Psoas muscle (tissue), 7 donors: ENCODE measurements at regions not wholly inside any gene's neighbourhood (a gene's known extent, or its start where the extent isn't known, plus 50 kb on each side); places are given as distances from the start of the nearest gene placed in this dataset.
"Not testable (repeated sequence)": the region's sequence is repeated elsewhere in the genome, so short reads cannot be mapped to it uniquely, and the experiment has no call there.

Source experiments
- ATAC-seq, 4 donors: fragments of 200-7000 bp; cut with Tn5 transposase; one replicate each; pipeline ENCODE4 v1.9.1; 2020; ENCODE audit warnings: moderate library complexity in 3 of 4, mild to moderate bottlenecking in 2 of 4
- DNase-seq, 2 donors: peaks; one replicate each; pipeline ENCODE4 v3.0.0-alpha.2; 2020
- H3K27ac ChIP-seq: fragments of 200-600 bp; one replicate; pipeline ENCODE4 v1.8.0; 2022
- H3K27me3 ChIP-seq, 3 donors: fragments of 200-600 bp in 1 of 3; one replicate each; pipeline versions ENCODE4 v1.6.1 to v1.8.0; 2013 to 2022; ENCODE audit warnings: low read length in 2 of 3, mild to moderate bottlenecking in 2 of 3, moderate library complexity in 1 of 3; ENCODE audit not compliant: insufficient read depth in 3 of 3
- H3K36me3 ChIP-seq, 2 donors: fragments of 200-600 bp in 1 of 2; one replicate each; pipeline versions ENCODE4 v1.6.1 to v1.8.0; 2013 to 2022; ENCODE audit warnings: low read depth in 1 of 2, mild to moderate bottlenecking in 1 of 2, moderate library complexity in 1 of 2; ENCODE audit not compliant: insufficient read depth in 1 of 2
- H3K4me1 ChIP-seq: fragments of 200-600 bp; one replicate; pipeline ENCODE4 v1.8.0; 2022
- H3K4me3 ChIP-seq: fragments of 200-600 bp; one replicate; pipeline ENCODE4 v1.8.0; 2022; ENCODE audit warnings: mild to moderate bottlenecking
- H3K9me3 ChIP-seq: fragments of 200-600 bp; one replicate; pipeline ENCODE4 v1.8.0; 2022
- CTCF ChIP-seq: fragments of 200-600 bp; IDR thresholded peaks from one replicate; pipeline ENCODE4 v1.8.0; 2022; ENCODE audit warnings: antibody characterized with exemption
- WGBS, 3 donors: extraction: QIAGEN DNeasy Blood & Tissue Kit; methylation state at CpG; one replicate each; pipeline versions ENCODE4 v1.1.6 to v1.1.7; 2013; 5-methylcytosine and 5-hydroxymethylcytosine counted together
- intact Hi-C, 2 donors: fragments of 100-400 bp; cut with DNase I; formaldehyde crosslinking; loops; one replicate each; pipeline versions ENCODE4 v1.11.0 to v1.14.2; 2022
- donor health status: healthy with polysubstance abuse.
- donor health status: DM: no; HTN: no; CAD: no; lungs with moderate emphysema.
- donor health status: Bipolar disorder and iron deficiency.
- donor health status: healthy.
- donor health status: DM: yes; HTN: yes; CAD: no.
- donor health status: DM: no; HTN: no; CAD: no.
- donor health status: DM: yes; HTN: yes; CAD: no.

GRCh38 chr2:184993746-184994145 is 395.4 kb downstream of the ZNF804A start:
- Histone ChIP-seq H3K27ac (no peak overlapping the region), H3K4me3 (no peak overlapping the region), H3K27me3 (no peaks in the 10 kb centered on the region), H3K4me1 (no peaks in the 10 kb centered on the region), H3K9me3 (no peaks in the 10 kb centered on the region), H3K36me3 (no peaks in the 10 kb centered on the region)
- intact Hi-C loops = no loop called here
- DNase-seq = no peak
- WGBS, 3 donors = 56 to 57% (median 57%) methylated on average over 2 of the region's 2 CpGs
- no peak for ATAC-seq
- TF ChIP-seq CTCF = no peak

GRCh38 chr2:185006481-185006880 is 408.2 kb downstream of the ZNF804A start:
- Histone ChIP-seq H3K9me3 (no peaks in the 10 kb centered on the region), H3K4me1 (no peaks in the 10 kb centered on the region), H3K27ac (no peak overlapping the region), H3K27me3 (no peaks in the 10 kb centered on the region), H3K4me3 (no peak overlapping the region), H3K36me3 (no peaks in the 10 kb centered on the region)
- DNase-seq (no peak), ATAC-seq (no peak)
- no peak for TF ChIP-seq CTCF
- WGBS, 3 donors = 52 to 62% (median 60%) methylated on average over 4 of the region's 4 CpGs
- intact Hi-C loops = no loop called here

- no peak for TF ChIP-seq CTCF
- intact Hi-C loops = no loop called here
- Histone ChIP-seq H3K9me3 (peaks cover 10% of the 10 kb centered on the region), H3K27me3 (no peaks in the 10 kb centered on the region), H3K4me1 (no peaks in the 10 kb centered on the region), H3K27ac (no peak overlapping the region), H3K36me3 (no peaks in the 10 kb centered on the region), H3K4me3 (no peak overlapping the region)
- WGBS, 3 donors = 94 to 96% (median 95%) methylated on average over 3 of the region's 3 CpGs
- ATAC-seq (no peak), DNase-seq (no peak)
Measured at GRCh38 chr2:185012643-185013042, 414.3 kb downstream of the ZNF804A start.

GRCh38 chr2:185014076-185014475 is 415.7 kb downstream of the ZNF804A start:
- ATAC-seq (no peak), DNase-seq (no peak)
- H3K9me3 ChIP-seq = peaks cover 10% of the 10 kb centered on the region
- H3K27ac ChIP-seq = no peak overlapping the region
- H3K36me3 ChIP-seq = no peaks in the 10 kb centered on the region
- no peak overlapping the region for H3K4me3 ChIP-seq
- intact Hi-C loops = no loop called here
- H3K27me3 ChIP-seq = no peaks in the 10 kb centered on the region
- no peaks in the 10 kb centered on the region for H3K4me1 ChIP-seq
- no peak for TF ChIP-seq CTCF

GRCh38 chr2:185025891-185026290 is 427.6 kb downstream of the ZNF804A start:
- H3K27ac ChIP-seq, H3K4me1 ChIP-seq, intact Hi-C loops, DNase-seq, H3K4me3 ChIP-seq, H3K27me3 ChIP-seq, H3K9me3 ChIP-seq, H3K36me3 ChIP-seq, ATAC-seq: not testable (repeated sequence)
- 76 to 83% (median 83%) methylated on average over 3 of the region's 3 CpGs for WGBS, 3 donors
